K562 (cell line): ENCODE measurements at regions not wholly inside any gene's neighbourhood (a gene's known extent, or its start where the extent isn't known, plus 50 kb on each side); places are given as distances from the start of the nearest gene placed in this dataset.

Source experiments
- ATAC-seq: fragments of 200-7000 bp; cut with Tn5 transposase; 3 replicates; pipeline ENCODE4 v1.9.1; 2020; ENCODE audit warnings: moderate library complexity
- BruUV-seq: library from RNA; stranded (reverse); fragments of 400-500 nt; replicated peaks from 2 replicates; lab custom pipeline; 2021; lab: Mats Ljungman, UMichigan
- CTCF ChIA-PET: fragments of 300-600 bp; formaldehyde crosslinking; extraction: SDS; loops from one replicate; lab custom pipeline; 2021; ENCODE audit warnings: low intra/inter-chr PET ratio; lab: Yijun Ruan, JAX
- POLR2A ChIA-PET: fragments of 300-600, 350-650 bp; sonication (Branson Sonifier 250); formaldehyde crosslinking; extraction: SDS; loops from one replicate; lab custom pipeline; 2021; ENCODE audit warnings: antibody characterized with exemption, inconsistent platforms; lab: Yijun Ruan, JAX
- DNase-seq, 4 experiments: peaks; one replicate each; pipeline versions ENCODE4 v3.0.0 to v3.0.0-alpha.2; 2011 to 2018; ENCODE audit warnings: low spot score in 3 of 4, mixed read lengths in 3 of 4; ENCODE audit errors: extremely low read depth in 1 of 4
- FAIRE-seq: peaks from 2 replicates; lab custom pipeline; 2011; peaks lifted over from hg19 to GRCh38; lab: Jason Lieb, UNC
- H2AFZ ChIP-seq: 2 replicates; pipeline ENCODE4 v1.6.0; 2011; ENCODE audit warnings: low read depth, low read length, control low read depth, inconsistent platforms
- H3K27ac ChIP-seq: fragments of 200-600 bp; 3 replicates; pipeline ENCODE4 v1.8.0; 2011; ENCODE audit warnings: low read depth, mild to moderate bottlenecking, control low read depth, inconsistent platforms, low read length, moderate library complexity, mixed read lengths; ENCODE audit errors: extremely low read depth
- H3K27me3 ChIP-seq, 2 experiments: fragments of 300-600 bp in 1 of 2; 2 replicates in 1 of 2; 3 replicates in 1 of 2; pipeline versions ENCODE4 v1.6.0 to v1.8.0; 2011; ENCODE audit warnings: inconsistent platforms in 2 of 2, low read length in 2 of 2, mild to moderate bottlenecking in 1 of 2, mixed read lengths in 1 of 2, moderate library complexity in 1 of 2; ENCODE audit not compliant: control insufficient read depth in 2 of 2, insufficient read depth in 2 of 2
- H3K36me3 ChIP-seq: fragments of 300-600 bp; 3 replicates; pipeline ENCODE4 v1.8.0; 2011; ENCODE audit warnings: mild to moderate bottlenecking, low read length, inconsistent platforms; ENCODE audit not compliant: control insufficient read depth, insufficient read depth
- H3K4me1 ChIP-seq, 2 experiments: fragments of 200-600 bp in 1 of 2; replicated peaks in 1 of 2; 2 replicates in 1 of 2; 3 replicates in 1 of 2; pipeline versions ENCODE4 v1.5.1 to v1.8.0; 2011; ENCODE audit warnings: inconsistent platforms in 2 of 2, low read length in 2 of 2, mild to moderate bottlenecking in 1 of 2, mixed read lengths in 1 of 2, moderate library complexity in 1 of 2; ENCODE audit not compliant: control insufficient read depth in 2 of 2, insufficient read depth in 2 of 2
- H3K4me2 ChIP-seq: 2 replicates; pipeline ENCODE4 v1.6.1; 2011; ENCODE audit warnings: low read length, control low read depth, inconsistent platforms, mixed read lengths; ENCODE audit not compliant: insufficient read depth
- H3K4me3 ChIP-seq: fragments of 200-600 bp; sonication (generic), shearing (Covaris generic); 2 replicates; pipeline ENCODE4 v1.5.1; 2016; ENCODE audit warnings: control low read depth, inconsistent platforms
- H3K79me2 ChIP-seq: fragments of 200-600 bp; 3 replicates; pipeline ENCODE4 v1.8.0; 2011; ENCODE audit warnings: low read length, inconsistent platforms; ENCODE audit not compliant: control insufficient read depth, insufficient read depth
- H3K9ac ChIP-seq, 2 experiments: 2 replicates each; pipeline versions ENCODE4 v1.6.0 to v1.6.1; 2011; ENCODE audit warnings: low read depth in 2 of 2, low read length in 2 of 2, control low read depth in 1 of 2, inconsistent platforms in 1 of 2, mild to moderate bottlenecking in 1 of 2, mixed read lengths in 1 of 2; ENCODE audit not compliant: insufficient read depth in 1 of 2
- H3K9me1 ChIP-seq: one replicate; pipeline ENCODE4 v1.6.0; 2011; ENCODE audit warnings: inconsistent platforms, mild to moderate bottlenecking, low read length, moderate library complexity; ENCODE audit not compliant: control insufficient read depth, insufficient read depth
- H3K9me3 ChIP-seq: replicated peaks from 2 replicates; pipeline ENCODE4 v1.5.1; 2011; ENCODE audit warnings: low read depth, low read length, inconsistent platforms; ENCODE audit not compliant: control insufficient read depth, insufficient read depth
- H4K20me1 ChIP-seq: replicated peaks from 2 replicates; pipeline ENCODE4 v1.6.1; 2011; ENCODE audit warnings: low read length, inconsistent platforms, mixed read lengths; ENCODE audit not compliant: control insufficient read depth, insufficient read depth
- CEBPG ChIP-seq, 3 experiments: fragments of 200-800 bp in 1 of 3; sonication (Bioruptor generic) in 1 of 3; sonication (generic) in 1 of 3; formaldehyde crosslinking in 1 of 3; IDR thresholded peaks in 2 of 3; conservative IDR thresholded peaks in 1 of 3; 2 replicates each; pipeline versions ENCODE4 v1.6.1 to v1.8.0; 2016 to 2022; ENCODE audit warnings: missing compliant biosample characterization in 2 of 3, missing genetic modification characterization in 2 of 3, mild to moderate bottlenecking in 1 of 3, missing genetic modification reagents in 1 of 3
- DDX20 ChIP-seq: fragments of 450-650 bp; IDR thresholded peaks from 2 replicates; pipeline ENCODE4 v1.6.1; 2016; ENCODE audit warnings: missing genetic modification characterization, low read depth, mild to moderate bottlenecking, missing compliant biosample characterization, moderate library complexity
- MECOM ChIP-seq: fragments of 250-450 bp; sonication (Bioruptor Pico); IDR thresholded peaks from 2 replicates; pipeline ENCODE4 v1.8.0; 2022; ENCODE audit warnings: inconsistent platforms
- MYBL2 ChIP-seq, 2 experiments: fragments of 450-650 bp in 1 of 2; sonication (generic) in 1 of 2; formaldehyde crosslinking in 1 of 2; IDR thresholded peaks; 2 replicates each; pipeline versions ENCODE4 v1.6.1 to v1.8.1; 2017 to 2022; ENCODE audit warnings: borderline replicate concordance in 1 of 2, inconsistent platforms in 1 of 2, low read depth in 1 of 2, mild to moderate bottlenecking in 1 of 2, missing genetic modification reagents in 1 of 2, moderate library complexity in 1 of 2
- PHF8 ChIP-seq: fragments of 200-600 bp; sonication (generic); IDR thresholded peaks from 2 replicates; pipeline ENCODE4 v1.6.1; 2012; ENCODE audit warnings: mixed run types, mild to moderate bottlenecking, inconsistent platforms, low read length, moderate library complexity, borderline replicate concordance
- SAFB2 ChIP-seq: fragments of 200-400 bp; formaldehyde crosslinking; IDR thresholded peaks from 2 replicates; pipeline ENCODE4 v1.6.1; 2018; ENCODE audit warnings: borderline replicate concordance, low read length, low read depth, moderate library complexity; ENCODE audit not compliant: severe bottlenecking
- SIN3B ChIP-seq: fragments of 450-650 bp; IDR thresholded peaks from 2 replicates; pipeline ENCODE4 v1.6.1; 2017; ENCODE audit warnings: low read depth, mild to moderate bottlenecking, moderate library complexity
- TRIM25 ChIP-seq: fragments of 450-650 bp; IDR thresholded peaks from 2 replicates; pipeline ENCODE4 v1.7.0; 2016; ENCODE audit warnings: borderline replicate concordance
- UBTF ChIP-seq, 2 experiments: IDR thresholded peaks; 2 replicates each; pipeline ENCODE4 v1.6.1; 2012; ENCODE audit warnings: improper control_type of control experiment in 2 of 2, low read depth in 2 of 2, low read length in 2 of 2, borderline replicate concordance in 1 of 2
- ZNF217 ChIP-seq: sonication (generic); formaldehyde crosslinking; IDR thresholded peaks from 2 replicates; pipeline ENCODE4 v1.8.0; 2022; ENCODE audit warnings: mild to moderate bottlenecking, missing genetic modification reagents
- ZZZ3 ChIP-seq: fragments of 450-650 bp; IDR thresholded peaks from 2 replicates; pipeline ENCODE4 v1.6.1; 2016; ENCODE audit warnings: antibody characterized with exemption, mild to moderate bottlenecking, moderate library complexity
- WGBS: fragments of 100-300 bp; shearing (Covaris generic); methylation state at CpG from one replicate; pipeline ENCODE4 v1.1.6; 2016; ENCODE audit warnings: low coverage, mixed read lengths; ENCODE audit not compliant: insufficient coverage; ENCODE audit errors: missing lambda C conversion rate; 5-methylcytosine and 5-hydroxymethylcytosine counted together
- in situ Hi-C: fragments of 300-500 bp; cut with MboI; formaldehyde crosslinking; loops from 4 replicates; pipeline ENCODE4 v1.15.0; 2018; ENCODE audit warnings: inconsistent platforms, mixed read lengths
- intact Hi-C: fragments of 100-400 bp; cut with micrococcal nuclease; formaldehyde crosslinking; loops from 2 replicates; pipeline ENCODE4 v1.14.2; 2022

GRCh38 chr7:68203251-68203650 lies 1206.6 kb downstream of the TYW1 start:
- no peaks in the 10 kb centered on the region for H3K9me3 ChIP-seq
- intact Hi-C loops (no loop called here), in situ Hi-C loops (no loop called here)
- no peaks in the 10 kb centered on the region for H4K20me1 ChIP-seq
- no peak overlapping the region for H2AFZ ChIP-seq
- no peak for ATAC-seq
- no TSS peak for BruUV-seq
- H3K4me3 ChIP-seq: no peak overlapping the region
- no peak overlapping the region for H3K9ac ChIP-seq
- no peak for DNase-seq
- WGBS: 0% methylated on average over 8 of the region's 8 CpGs
- no peak for FAIRE-seq
- H3K4me2 ChIP-seq: no peak overlapping the region
- H3K4me1 ChIP-seq: no peaks in the 10 kb centered on the region
- H3K27me3 ChIP-seq: no peaks in the 10 kb centered on the region
- POLR2A ChIA-PET: interaction anchor here (0.8 kb wide), 1 partner anchor 736 kb away, joined by 5 read pairs; no protein-coding TSS in a partner anchor
- H3K27ac ChIP-seq: no peak overlapping the region
- TF ChIP-seq MECOM (CRISPR knock-in tag) (no peak), ZZZ3 (no peak)
- H3K9me1 ChIP-seq: no peaks in the 10 kb centered on the region
- no peaks in the 10 kb centered on the region for H3K79me2 ChIP-seq
- CTCF ChIA-PET: no interaction called here
- H3K36me3 ChIP-seq: no peaks in the 10 kb centered on the region

GRCh38 chr7:68205826-68206225 lies 1209.2 kb downstream of the TYW1 start:
- no peak for DNase-seq
- H3K4me2 ChIP-seq: no peak overlapping the region
- ChIA-PET POLR2A (no interaction called here), CTCF (no interaction called here)
- WGBS: under 1% methylated on average over 7 of the region's 7 CpGs
- in situ Hi-C loops: no loop called here
- no peak overlapping the region for H3K27ac ChIP-seq
- no peak overlapping the region for H3K4me3 ChIP-seq
- H3K9me1 ChIP-seq: no peaks in the 10 kb centered on the region
- H4K20me1 ChIP-seq: no peaks in the 10 kb centered on the region
- no peaks in the 10 kb centered on the region for H3K9me3 ChIP-seq
- no peak for FAIRE-seq
- H3K9ac ChIP-seq: no peak overlapping the region
- no peak for ATAC-seq
- H3K79me2 ChIP-seq: no peaks in the 10 kb centered on the region
- BruUV-seq: no TSS peak
- intact Hi-C loops: no loop called here
- no peak overlapping the region for H2AFZ ChIP-seq
- H3K36me3 ChIP-seq: no peaks in the 10 kb centered on the region
- H3K4me1 ChIP-seq: no peaks in the 10 kb centered on the region
- no peaks in the 10 kb centered on the region for H3K27me3 ChIP-seq
- TF ChIP-seq SIN3B: no peak
- no peak for TF ChIP-seq CEBPG (CRISPR knock-in tag; IDR thresholded peaks at IDR 0.05)
- TF ChIP-seq CEBPG (tag; conservative IDR thresholded peaks at IDR 0.05 in 1 of 2, IDR thresholded peaks at IDR 0.05 in 1 of 2): no peak
- no peak for TF ChIP-seq SAFB2
- no peak for TF ChIP-seq PHF8
- TF ChIP-seq MYBL2 (IDR thresholded peaks at IDR 0.05; ENCODE audit: low read depth): no peak
- no peak for TF ChIP-seq MYBL2 (CRISPR knock-in tag; IDR thresholded peaks at IDR 0.05; ENCODE audit: borderline replicate concordance)
- no peak for TF ChIP-seq UBTF (IDR thresholded peaks at IDR 0.05; ENCODE audit: borderline replicate concordance in 1 of 2, low read depth in 2 of 2, low read length in 2 of 2)
- no peak for TF ChIP-seq DDX20 (tag)
- no peak for TF ChIP-seq ZNF217
- no peak for TF ChIP-seq TRIM25
